PFSK-1 (cell line): ENCODE measurements at regions not wholly inside any gene's neighbourhood (a gene's known extent, or its start where the extent isn't known, plus 50 kb on each side); places are given as distances from the start of the nearest gene placed in this dataset.

Experiments
- POLR2AphosphoS5 ChIP-seq: IDR thresholded peaks from 2 replicates; pipeline ENCODE4 v1.6.1; 2012; ENCODE audit warnings: low read depth, mild to moderate bottlenecking, control low read depth, low read length, moderate library complexity
- SIN3A ChIP-seq: IDR thresholded peaks from 2 replicates; pipeline ENCODE4 v1.6.1; 2012; ENCODE audit warnings: mild to moderate bottlenecking, low read length, moderate library complexity, borderline replicate concordance; ENCODE audit not compliant: insufficient read depth
- TAF1 ChIP-seq: IDR thresholded peaks from 2 replicates; pipeline ENCODE4 v1.6.1; 2012; ENCODE audit warnings: low read length, control low read depth, borderline replicate concordance; ENCODE audit not compliant: insufficient read depth
- TF ChIP-seq, protein P1 (sequence below), 2 experiments: IDR thresholded peaks; 2 replicates each; pipeline versions ENCODE4 v1.6.1 to v1.8.0; 2011 to 2012; ENCODE audit warnings: low read depth in 2 of 2, low read length in 2 of 2, control low read depth in 1 of 2, inconsistent platforms in 1 of 2, mild to moderate bottlenecking in 1 of 2, moderate library complexity in 1 of 2; ENCODE audit not compliant: insufficient read depth in 1 of 2

DNA sequence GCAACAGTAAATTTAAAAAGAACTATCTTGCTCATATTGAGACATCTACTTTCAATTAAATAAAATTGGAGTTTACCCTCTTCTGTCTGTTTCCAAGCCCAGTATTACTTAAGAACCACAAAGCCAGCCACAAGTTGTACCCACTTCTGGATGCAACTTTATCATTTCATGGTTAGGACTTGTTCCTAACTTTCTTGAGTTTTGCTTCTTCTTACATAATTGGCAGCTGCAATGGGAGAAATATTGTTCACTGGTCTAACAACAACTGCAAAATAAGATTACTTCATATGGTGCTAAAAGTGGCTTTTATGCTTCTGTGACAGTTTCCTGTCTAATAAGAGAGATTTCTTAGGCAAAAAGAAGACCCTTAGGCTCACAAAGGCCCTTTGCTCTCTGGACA lies 240.6 kb downstream of the OTOL1 start:
- TF ChIP-seq, protein P1, sequence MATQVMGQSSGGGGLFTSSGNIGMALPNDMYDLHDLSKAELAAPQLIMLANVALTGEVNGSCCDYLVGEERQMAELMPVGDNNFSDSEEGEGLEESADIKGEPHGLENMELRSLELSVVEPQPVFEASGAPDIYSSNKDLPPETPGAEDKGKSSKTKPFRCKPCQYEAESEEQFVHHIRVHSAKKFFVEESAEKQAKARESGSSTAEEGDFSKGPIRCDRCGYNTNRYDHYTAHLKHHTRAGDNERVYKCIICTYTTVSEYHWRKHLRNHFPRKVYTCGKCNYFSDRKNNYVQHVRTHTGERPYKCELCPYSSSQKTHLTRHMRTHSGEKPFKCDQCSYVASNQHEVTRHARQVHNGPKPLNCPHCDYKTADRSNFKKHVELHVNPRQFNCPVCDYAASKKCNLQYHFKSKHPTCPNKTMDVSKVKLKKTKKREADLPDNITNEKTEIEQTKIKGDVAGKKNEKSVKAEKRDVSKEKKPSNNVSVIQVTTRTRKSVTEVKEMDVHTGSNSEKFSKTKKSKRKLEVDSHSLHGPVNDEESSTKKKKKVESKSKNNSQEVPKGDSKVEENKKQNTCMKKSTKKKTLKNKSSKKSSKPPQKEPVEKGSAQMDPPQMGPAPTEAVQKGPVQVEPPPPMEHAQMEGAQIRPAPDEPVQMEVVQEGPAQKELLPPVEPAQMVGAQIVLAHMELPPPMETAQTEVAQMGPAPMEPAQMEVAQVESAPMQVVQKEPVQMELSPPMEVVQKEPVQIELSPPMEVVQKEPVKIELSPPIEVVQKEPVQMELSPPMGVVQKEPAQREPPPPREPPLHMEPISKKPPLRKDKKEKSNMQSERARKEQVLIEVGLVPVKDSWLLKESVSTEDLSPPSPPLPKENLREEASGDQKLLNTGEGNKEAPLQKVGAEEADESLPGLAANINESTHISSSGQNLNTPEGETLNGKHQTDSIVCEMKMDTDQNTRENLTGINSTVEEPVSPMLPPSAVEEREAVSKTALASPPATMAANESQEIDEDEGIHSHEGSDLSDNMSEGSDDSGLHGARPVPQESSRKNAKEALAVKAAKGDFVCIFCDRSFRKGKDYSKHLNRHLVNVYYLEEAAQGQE (IDR thresholded peaks at IDR 0.05; ENCODE audit: insufficient read depth in 1 of 2, low read depth in 2 of 2, low read length in 2 of 2) = no peak
- TF ChIP-seq POLR2AphosphoS5 = no peak
- no peak for TF ChIP-seq TAF1
- no peak for TF ChIP-seq SIN3A
